K562 (cell line): ENCODE measurements at regions not wholly inside any gene's neighbourhood (a gene's known extent, or its start where the extent isn't known, plus 50 kb on each side); places are given as distances from the start of the nearest gene placed in this dataset.

Experiments
- ATAC-seq: fragments of 200-7000 bp; cut with Tn5 transposase; 3 replicates; pipeline ENCODE4 v1.9.1; 2020; ENCODE audit warnings: moderate library complexity
- BruUV-seq: library from RNA; stranded (reverse); fragments of 400-500 nt; replicated peaks from 2 replicates; lab custom pipeline; 2021; lab: Mats Ljungman, UMichigan
- CTCF ChIA-PET: fragments of 300-600 bp; formaldehyde crosslinking; extraction: SDS; loops from one replicate; lab custom pipeline; 2021; ENCODE audit warnings: low intra/inter-chr PET ratio; lab: Yijun Ruan, JAX
- POLR2A ChIA-PET: fragments of 300-600, 350-650 bp; sonication (Branson Sonifier 250); formaldehyde crosslinking; extraction: SDS; loops from one replicate; lab custom pipeline; 2021; ENCODE audit warnings: antibody characterized with exemption, inconsistent platforms; lab: Yijun Ruan, JAX
- DNase-seq, 4 experiments: peaks; one replicate each; pipeline versions ENCODE4 v3.0.0 to v3.0.0-alpha.2; 2011 to 2018; ENCODE audit warnings: low spot score in 3 of 4, mixed read lengths in 3 of 4; ENCODE audit errors: extremely low read depth in 1 of 4
- FAIRE-seq: peaks from 2 replicates; lab custom pipeline; 2011; peaks lifted over from hg19 to GRCh38; lab: Jason Lieb, UNC
- H2AFZ ChIP-seq: 2 replicates; pipeline ENCODE4 v1.6.0; 2011; ENCODE audit warnings: low read depth, low read length, control low read depth, inconsistent platforms
- H3K27ac ChIP-seq: fragments of 200-600 bp; 3 replicates; pipeline ENCODE4 v1.8.0; 2011; ENCODE audit warnings: low read depth, mild to moderate bottlenecking, control low read depth, inconsistent platforms, low read length, moderate library complexity, mixed read lengths; ENCODE audit errors: extremely low read depth
- H3K27me3 ChIP-seq, 2 experiments: fragments of 300-600 bp in 1 of 2; 2 replicates in 1 of 2; 3 replicates in 1 of 2; pipeline versions ENCODE4 v1.6.0 to v1.8.0; 2011; ENCODE audit warnings: inconsistent platforms in 2 of 2, low read length in 2 of 2, mild to moderate bottlenecking in 1 of 2, mixed read lengths in 1 of 2, moderate library complexity in 1 of 2; ENCODE audit not compliant: control insufficient read depth in 2 of 2, insufficient read depth in 2 of 2
- H3K36me3 ChIP-seq: fragments of 300-600 bp; 3 replicates; pipeline ENCODE4 v1.8.0; 2011; ENCODE audit warnings: mild to moderate bottlenecking, low read length, inconsistent platforms; ENCODE audit not compliant: control insufficient read depth, insufficient read depth
- H3K4me1 ChIP-seq, 2 experiments: fragments of 200-600 bp in 1 of 2; replicated peaks in 1 of 2; 2 replicates in 1 of 2; 3 replicates in 1 of 2; pipeline versions ENCODE4 v1.5.1 to v1.8.0; 2011; ENCODE audit warnings: inconsistent platforms in 2 of 2, low read length in 2 of 2, mild to moderate bottlenecking in 1 of 2, mixed read lengths in 1 of 2, moderate library complexity in 1 of 2; ENCODE audit not compliant: control insufficient read depth in 2 of 2, insufficient read depth in 2 of 2
- H3K4me2 ChIP-seq: 2 replicates; pipeline ENCODE4 v1.6.1; 2011; ENCODE audit warnings: low read length, control low read depth, inconsistent platforms, mixed read lengths; ENCODE audit not compliant: insufficient read depth
- H3K4me3 ChIP-seq: fragments of 200-600 bp; sonication (generic), shearing (Covaris generic); 2 replicates; pipeline ENCODE4 v1.5.1; 2016; ENCODE audit warnings: control low read depth, inconsistent platforms
- H3K79me2 ChIP-seq: fragments of 200-600 bp; 3 replicates; pipeline ENCODE4 v1.8.0; 2011; ENCODE audit warnings: low read length, inconsistent platforms; ENCODE audit not compliant: control insufficient read depth, insufficient read depth
- H3K9ac ChIP-seq, 2 experiments: 2 replicates each; pipeline versions ENCODE4 v1.6.0 to v1.6.1; 2011; ENCODE audit warnings: low read depth in 2 of 2, low read length in 2 of 2, control low read depth in 1 of 2, inconsistent platforms in 1 of 2, mild to moderate bottlenecking in 1 of 2, mixed read lengths in 1 of 2; ENCODE audit not compliant: insufficient read depth in 1 of 2
- H3K9me1 ChIP-seq: one replicate; pipeline ENCODE4 v1.6.0; 2011; ENCODE audit warnings: inconsistent platforms, mild to moderate bottlenecking, low read length, moderate library complexity; ENCODE audit not compliant: control insufficient read depth, insufficient read depth
- H3K9me3 ChIP-seq: replicated peaks from 2 replicates; pipeline ENCODE4 v1.5.1; 2011; ENCODE audit warnings: low read depth, low read length, inconsistent platforms; ENCODE audit not compliant: control insufficient read depth, insufficient read depth
- H4K20me1 ChIP-seq: replicated peaks from 2 replicates; pipeline ENCODE4 v1.6.1; 2011; ENCODE audit warnings: low read length, inconsistent platforms, mixed read lengths; ENCODE audit not compliant: control insufficient read depth, insufficient read depth
- C11orf30 ChIP-seq: fragments of 450-650 bp; IDR thresholded peaks from 2 replicates; pipeline ENCODE4 v1.6.1; 2016; ENCODE audit warnings: low read depth, mild to moderate bottlenecking
- CHD1 ChIP-seq: fragments of 200-600 bp; sonication (generic); IDR thresholded peaks from one replicate; pipeline ENCODE4 v1.6.1; 2012; ENCODE audit warnings: mild to moderate bottlenecking, moderate library complexity, low read length, inconsistent platforms
- ELF1 ChIP-seq: fragments of 200-800 bp; sonication (Bioruptor generic); IDR thresholded peaks from 2 replicates; pipeline ENCODE4 v1.6.1; 2016; ENCODE audit warnings: missing genetic modification characterization, missing compliant biosample characterization
- GABPB2 ChIP-seq: fragments of 250-450 bp; sonication (Bioruptor Pico); conservative IDR thresholded peaks from 2 replicates; pipeline ENCODE4 v1.5.1; 2021; ENCODE audit warnings: mild to moderate bottlenecking
- MAFG ChIP-seq: fragments of 450-650 bp; conservative IDR thresholded peaks from 2 replicates; pipeline ENCODE4 v1.6.1; 2016; ENCODE audit warnings: missing genetic modification characterization, missing compliant biosample characterization
- MCM5 ChIP-seq: fragments of 450-650 bp; IDR thresholded peaks from 2 replicates; pipeline ENCODE4 v1.6.1; 2016; ENCODE audit warnings: low read depth
- MCM7 ChIP-seq, 2 experiments: fragments of 450-650 bp; IDR thresholded peaks; 2 replicates each; pipeline ENCODE4 v1.6.1; 2016 to 2018
- MTA2 ChIP-seq: fragments of 450-650 bp; IDR thresholded peaks from 2 replicates; pipeline ENCODE4 v1.6.1; 2016; ENCODE audit warnings: low read depth
- PHF8 ChIP-seq: fragments of 200-600 bp; sonication (generic); IDR thresholded peaks from 2 replicates; pipeline ENCODE4 v1.6.1; 2012; ENCODE audit warnings: mixed run types, mild to moderate bottlenecking, inconsistent platforms, low read length, moderate library complexity, borderline replicate concordance
- RAD51 ChIP-seq: fragments of 450-650 bp; IDR thresholded peaks from 2 replicates; pipeline ENCODE4 v1.7.1; 2016; ENCODE audit warnings: low read depth, mild to moderate bottlenecking, borderline replicate concordance
- YY1 ChIP-seq, 3 experiments: IDR thresholded peaks; 2 replicates each; pipeline ENCODE4 v1.6.1; 2011; ENCODE audit warnings: low read length in 2 of 3, mild to moderate bottlenecking in 2 of 3, moderate library complexity in 2 of 3, borderline replicate concordance in 1 of 3, control low read depth in 1 of 3, low read depth in 1 of 3; ENCODE audit not compliant: insufficient read depth in 3 of 3, insufficient replicate concordance in 2 of 3, control insufficient read depth in 1 of 3, insufficient read length in 1 of 3; ENCODE audit errors: extremely low read depth in 1 of 3
- ZNF316 ChIP-seq: fragments of 450-650 bp; IDR thresholded peaks from 2 replicates; pipeline ENCODE4 v1.6.1; 2016
- WGBS: fragments of 100-300 bp; shearing (Covaris generic); methylation state at CpG from one replicate; pipeline ENCODE4 v1.1.6; 2016; ENCODE audit warnings: low coverage, mixed read lengths; ENCODE audit not compliant: insufficient coverage; ENCODE audit errors: missing lambda C conversion rate; 5-methylcytosine and 5-hydroxymethylcytosine counted together
- in situ Hi-C: fragments of 300-500 bp; cut with MboI; formaldehyde crosslinking; loops from 4 replicates; pipeline ENCODE4 v1.15.0; 2018; ENCODE audit warnings: inconsistent platforms, mixed read lengths
- intact Hi-C: fragments of 100-400 bp; cut with micrococcal nuclease; formaldehyde crosslinking; loops from 2 replicates; pipeline ENCODE4 v1.14.2; 2022

GRCh38 chr9:97160255-97160654 lies 121.3 kb upstream of the CTSV start:
- BruUV-seq: no TSS peak
- no peak overlapping the region for H3K27ac ChIP-seq
- WGBS: 0% methylated on average over 1 of the region's 1 CpG
- intact Hi-C loops: no loop called here
- no peaks in the 10 kb centered on the region for H3K79me2 ChIP-seq
- no peak overlapping the region for H3K4me2 ChIP-seq
- H2AFZ ChIP-seq: no peak overlapping the region
- H3K36me3 ChIP-seq: no peaks in the 10 kb centered on the region
- no peak for ATAC-seq
- H3K9ac ChIP-seq: no peak overlapping the region
- no peaks in the 10 kb centered on the region for H4K20me1 ChIP-seq
- FAIRE-seq: no peak
- H3K4me3 ChIP-seq: no peak overlapping the region
- no peaks in the 10 kb centered on the region for H3K9me1 ChIP-seq
- no peaks in the 10 kb centered on the region for H3K27me3 ChIP-seq
- no peaks in the 10 kb centered on the region for H3K4me1 ChIP-seq
- no peak for DNase-seq
- CTCF ChIA-PET: no interaction called here
- H3K9me3 ChIP-seq: no peaks in the 10 kb centered on the region
- TF ChIP-seq RAD51: no peak
- no peak for TF ChIP-seq GABPB2
- TF ChIP-seq MTA2: no peak
- peak; percentile 57 for TF ChIP-seq ZNF316
- no peak for TF ChIP-seq MCM7 (IDR thresholded peaks at IDR 0.05)
- TF ChIP-seq CHD1: no peak
- TF ChIP-seq ELF1 (tag): no peak
- TF ChIP-seq C11orf30: peak; percentile 24; the same call in 1 of the 2 replicates
- TF ChIP-seq MAFG: peak; percentile 68
- TF ChIP-seq MCM5: no peak
- TF ChIP-seq YY1 (IDR thresholded peaks at IDR 0.05; ENCODE audit: borderline replicate concordance in 1 of 3, control insufficient read depth in 1 of 3, extremely low read depth in 1 of 3, insufficient read depth in 3 of 3, insufficient read length in 1 of 3, insufficient replicate concordance in 2 of 3, low read depth in 1 of 3, low read length in 2 of 3): no peak
- no peak for TF ChIP-seq PHF8
- TF ChIP-seq, all 486 proteins: peak for 3
- POLR2A ChIA-PET: interaction anchor here (0.6 to 1.1 kb wide), 3 partner anchors 13 to 922 kb away, joined by 3 read pairs; no protein-coding TSS in a partner anchor
- in situ Hi-C loops: no loop called here
